ENCODE measurements at regions not wholly inside any gene's neighbourhood (a gene's known extent, or its start where the extent isn't known, plus 50 kb on each side); places are given as distances from the start of the nearest gene placed in this dataset.

DNA sequence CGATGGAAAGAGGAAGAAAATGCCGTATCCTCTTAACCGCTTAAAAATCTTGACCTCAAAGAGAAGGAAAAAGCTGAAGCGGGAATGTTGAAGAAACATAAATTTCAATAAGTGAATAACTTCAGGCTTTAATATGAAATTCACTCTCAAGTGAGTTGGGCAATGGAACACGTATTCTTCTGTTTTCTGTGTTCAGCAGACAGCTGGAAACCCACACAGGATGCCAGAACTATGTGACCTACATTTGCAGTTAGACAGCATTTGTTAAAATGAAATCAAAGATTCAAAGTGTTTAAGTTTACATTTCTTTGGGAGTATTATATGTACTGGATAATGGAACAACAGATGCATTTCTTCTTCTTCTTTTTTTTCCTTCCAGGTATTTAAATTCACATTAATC, 80.5 kb upstream of the SPATS2L start:
- TF ChIP-seq, protein P1, sequence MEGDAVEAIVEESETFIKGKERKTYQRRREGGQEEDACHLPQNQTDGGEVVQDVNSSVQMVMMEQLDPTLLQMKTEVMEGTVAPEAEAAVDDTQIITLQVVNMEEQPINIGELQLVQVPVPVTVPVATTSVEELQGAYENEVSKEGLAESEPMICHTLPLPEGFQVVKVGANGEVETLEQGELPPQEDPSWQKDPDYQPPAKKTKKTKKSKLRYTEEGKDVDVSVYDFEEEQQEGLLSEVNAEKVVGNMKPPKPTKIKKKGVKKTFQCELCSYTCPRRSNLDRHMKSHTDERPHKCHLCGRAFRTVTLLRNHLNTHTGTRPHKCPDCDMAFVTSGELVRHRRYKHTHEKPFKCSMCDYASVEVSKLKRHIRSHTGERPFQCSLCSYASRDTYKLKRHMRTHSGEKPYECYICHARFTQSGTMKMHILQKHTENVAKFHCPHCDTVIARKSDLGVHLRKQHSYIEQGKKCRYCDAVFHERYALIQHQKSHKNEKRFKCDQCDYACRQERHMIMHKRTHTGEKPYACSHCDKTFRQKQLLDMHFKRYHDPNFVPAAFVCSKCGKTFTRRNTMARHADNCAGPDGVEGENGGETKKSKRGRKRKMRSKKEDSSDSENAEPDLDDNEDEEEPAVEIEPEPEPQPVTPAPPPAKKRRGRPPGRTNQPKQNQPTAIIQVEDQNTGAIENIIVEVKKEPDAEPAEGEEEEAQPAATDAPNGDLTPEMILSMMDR (IDR thresholded peaks at IDR 0.05; ENCODE audit: extremely low read depth in 1 of 2, insufficient read depth in 1 of 2, low read depth in 1 of 2, low read length in 2 of 2): no peak
- no peak for TF ChIP-seq GATA2 (IDR thresholded peaks at IDR 0.05; ENCODE audit: insufficient read depth, insufficient read length, low read depth, low read length)
- no peak for TF ChIP-seq POLR2A (IDR thresholded peaks at IDR 0.05; ENCODE audit: low read depth, low read length)
- TF ChIP-seq EZH2 (IDR thresholded peaks at IDR 0.05; ENCODE audit: borderline replicate concordance, low read depth, low read length, severe bottlenecking): no peak
- TF ChIP-seq, protein P2, sequence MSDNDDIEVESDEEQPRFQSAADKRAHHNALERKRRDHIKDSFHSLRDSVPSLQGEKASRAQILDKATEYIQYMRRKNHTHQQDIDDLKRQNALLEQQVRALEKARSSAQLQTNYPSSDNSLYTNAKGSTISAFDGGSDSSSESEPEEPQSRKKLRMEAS (IDR thresholded peaks at IDR 0.05; ENCODE audit: insufficient read depth, insufficient read length): no peak
- no peak for TF ChIP-seq POLR2AphosphoS5 (IDR thresholded peaks at IDR 0.05; ENCODE audit: insufficient read depth, low read depth, low read length)
- no peak for TF ChIP-seq MYC (IDR thresholded peaks at IDR 0.05; ENCODE audit: low read depth, low read length)
- TF ChIP-seq FOS (IDR thresholded peaks at IDR 0.05; ENCODE audit: borderline replicate concordance, insufficient read depth, low read length): no peak

All from endothelial cell of umbilical vein (primary cell).